Parathyroid adenoma (tissue), 2 donors: ENCODE measurements at regions not wholly inside any gene's neighbourhood (a gene's known extent, or its start where the extent isn't known, plus 50 kb on each side); places are given as distances from the start of the nearest gene placed in this dataset.

Experiments
- H2AFZ ChIP-seq: fragments of 300-600 bp; sonication (generic); one replicate; pipeline ENCODE4 v1.7.0; 2017; ENCODE audit warnings: antibody characterized with exemption, mild to moderate bottlenecking
- H3K27ac ChIP-seq: fragments of 300-600 bp; sonication (generic); one replicate; pipeline ENCODE4 v1.7.0; 2017
- H3K27me3 ChIP-seq: fragments of 300-600 bp; sonication (generic); one replicate; pipeline ENCODE4 v1.7.0; 2017; ENCODE audit warnings: low read length; ENCODE audit not compliant: control insufficient read depth, insufficient read depth
- H3K36me3 ChIP-seq: fragments of 300-600 bp; sonication (generic); one replicate; pipeline ENCODE4 v1.7.0; 2017; ENCODE audit warnings: low read length; ENCODE audit not compliant: control insufficient read depth, insufficient read depth
- H3K4me1 ChIP-seq: fragments of 300-600 bp; sonication (generic); one replicate; pipeline ENCODE4 v1.7.0; 2017; ENCODE audit warnings: control low read depth
- H3K4me2 ChIP-seq: fragments of 300-600 bp; sonication (generic); one replicate; pipeline ENCODE4 v1.7.0; 2017; ENCODE audit warnings: low read length
- H3K4me3 ChIP-seq: fragments of 300-600 bp; sonication (generic); one replicate; pipeline ENCODE4 v1.7.0; 2017; ENCODE audit warnings: low read depth, low read length
- H3K79me2 ChIP-seq: fragments of 300-600 bp; sonication (generic); one replicate; pipeline ENCODE4 v1.7.0; 2017; ENCODE audit warnings: control low read depth
- H3K9ac ChIP-seq: fragments of 300-600 bp; sonication (generic); one replicate; pipeline ENCODE4 v1.7.0; 2017; ENCODE audit warnings: mild to moderate bottlenecking
- H3K9me3 ChIP-seq: fragments of 300-600 bp; sonication (generic); one replicate; pipeline ENCODE4 v1.7.0; 2017; ENCODE audit warnings: low read length; ENCODE audit not compliant: control insufficient read depth
- CTCF ChIP-seq: fragments of 300-600 bp; sonication (generic); IDR thresholded peaks from one replicate; pipeline ENCODE4 v1.7.0; 2017; ENCODE audit warnings: antibody characterized with exemption, mild to moderate bottlenecking
- donor health status: primary hyperparathyroidism.

- H2AFZ ChIP-seq: no peak overlapping the region
- H3K27me3 ChIP-seq: no peaks in the 10 kb centered on the region
- H3K9me3 ChIP-seq: no peaks in the 10 kb centered on the region
- H3K79me2 ChIP-seq: no peaks in the 10 kb centered on the region
- no peak overlapping the region for H3K27ac ChIP-seq
- H3K4me3 ChIP-seq: no peak overlapping the region
- no peaks in the 10 kb centered on the region for H3K4me1 ChIP-seq
- no peaks in the 10 kb centered on the region for H3K36me3 ChIP-seq
- TF ChIP-seq CTCF: no peak
- H3K9ac ChIP-seq: no peak overlapping the region
- H3K4me2 ChIP-seq: no peak overlapping the region
These were observed 603.4 kb downstream of the PTPRU start for GRCh38 chr1:29839726-29840125.

- H3K79me2 ChIP-seq: no peaks in the 10 kb centered on the region
- H3K9ac ChIP-seq: no peak overlapping the region
- no peaks in the 10 kb centered on the region for H3K27me3 ChIP-seq
- no peak overlapping the region for H3K4me3 ChIP-seq
- no peak overlapping the region for H2AFZ ChIP-seq
- H3K9me3 ChIP-seq: no peaks in the 10 kb centered on the region
- no peak overlapping the region for H3K27ac ChIP-seq
- no peak for TF ChIP-seq CTCF
- no peaks in the 10 kb centered on the region for H3K4me1 ChIP-seq
- no peak overlapping the region for H3K4me2 ChIP-seq
- no peaks in the 10 kb centered on the region for H3K36me3 ChIP-seq
These were observed 602.5 kb downstream of the PTPRU start for GRCh38 chr1:29838738-29839320.

- no peaks in the 10 kb centered on the region for H3K79me2 ChIP-seq
- H3K4me1 ChIP-seq: no peaks in the 10 kb centered on the region
- H3K4me2 ChIP-seq: no peak overlapping the region
- TF ChIP-seq CTCF: no peak
- no peak overlapping the region for H3K27ac ChIP-seq
- no peak overlapping the region for H3K9ac ChIP-seq
- H3K36me3 ChIP-seq: no peaks in the 10 kb centered on the region
- H2AFZ ChIP-seq: no peak overlapping the region
- H3K27me3 ChIP-seq: no peaks in the 10 kb centered on the region
- no peak overlapping the region for H3K4me3 ChIP-seq
- H3K9me3 ChIP-seq: no peaks in the 10 kb centered on the region
These were observed 600.6 kb downstream of the PTPRU start for GRCh38 chr1:29836651-29837646.

- H3K4me2 ChIP-seq: no peak overlapping the region
- no peak overlapping the region for H3K27ac ChIP-seq
- no peaks in the 10 kb centered on the region for H3K79me2 ChIP-seq
- H3K4me1 ChIP-seq: no peaks in the 10 kb centered on the region
- no peak for TF ChIP-seq CTCF
- H3K4me3 ChIP-seq: no peak overlapping the region
- no peak overlapping the region for H2AFZ ChIP-seq
- H3K9me3 ChIP-seq: no peaks in the 10 kb centered on the region
- H3K9ac ChIP-seq: no peak overlapping the region
- no peaks in the 10 kb centered on the region for H3K27me3 ChIP-seq
- H3K36me3 ChIP-seq: no peaks in the 10 kb centered on the region
These were observed 599.6 kb downstream of the PTPRU start for GRCh38 chr1:29835874-29836273.
